AG04450 (cell line): ENCODE measurements at regions not wholly inside any gene's neighbourhood (a gene's known extent, or its start where the extent isn't known, plus 50 kb on each side); places are given as distances from the start of the nearest gene placed in this dataset.

Experiments used
- CTCF ChIA-PET: fragments of 300-600, 350-600 bp; formaldehyde crosslinking; extraction: SDS; loops from one replicate; lab custom pipeline; 2022; ENCODE audit warnings: antibody characterized with exemption, inconsistent platforms; lab: Charles Lee
- POLR2A ChIA-PET: fragments of 350-600 bp; formaldehyde crosslinking; extraction: SDS; loops from one replicate; lab custom pipeline; 2021; ENCODE audit warnings: antibody characterized with exemption, inconsistent platforms; lab: Yijun Ruan, JAX
- DNase-seq: peaks from one replicate; pipeline ENCODE4 v3.0.0-alpha.2; 2011; ENCODE audit warnings: low read depth, low spot score
- H3K27ac ChIP-seq: one replicate; pipeline ENCODE4 v1.5.1; 2012; ENCODE audit warnings: low read depth, low read length, control low read depth
- H3K27me3 ChIP-seq: one replicate; pipeline ENCODE4 v1.6.0; 2012; ENCODE audit warnings: low read length; ENCODE audit not compliant: control insufficient read depth, insufficient read depth
- H3K4me3 ChIP-seq: 2 replicates; pipeline ENCODE4 v1.5.1; 2011; ENCODE audit warnings: mild to moderate bottlenecking, low read depth, low read length, control low read depth
- H3K9me3 ChIP-seq: 2 replicates; pipeline ENCODE4 v1.5.1; 2012; ENCODE audit warnings: low read length; ENCODE audit not compliant: control insufficient read depth, insufficient read depth
- CTCF ChIP-seq: IDR thresholded peaks from 2 replicates; pipeline ENCODE4 v1.5.1; 2011; ENCODE audit warnings: low read depth, low read length, control low read depth, inconsistent platforms

- DNase-seq = no peak
- POLR2A ChIA-PET = no interaction called here
- no peak for TF ChIP-seq CTCF
- Histone ChIP-seq H3K27me3 (no peaks in the 10 kb centered on the region), H3K9me3 (no peaks in the 10 kb centered on the region), H3K4me3 (no peak overlapping the region), H3K27ac (no peak overlapping the region)
- CTCF ChIA-PET = no interaction called here
Measured at GRCh38 chr10:59517341-59517899, 155.1 kb upstream of the FAM13C start.

GRCh38 chr10:59513558-59513957, 151.2 kb upstream of the FAM13C start:
- no peak for TF ChIP-seq CTCF
- Histone ChIP-seq H3K27me3 (no peaks in the 10 kb centered on the region), H3K27ac (no peak overlapping the region), H3K4me3 (no peak overlapping the region), H3K9me3 (no peaks in the 10 kb centered on the region)
- DNase-seq = no peak
- POLR2A ChIA-PET = no interaction called here
- CTCF ChIA-PET = interaction anchor here (1.4 kb wide), 1 partner anchor 48 kb away, joined by 4 read pairs; no protein-coding TSS in a partner anchor

GRCh38 chr10:59512951-59513350, 150.6 kb upstream of the FAM13C start:
- no peaks in the 10 kb centered on the region for H3K9me3 ChIP-seq
- no peak for TF ChIP-seq CTCF
- ChIA-PET CTCF (interaction anchor here (1.4 kb wide), 1 partner anchor 47 kb away, joined by 4 read pairs; no protein-coding TSS in a partner anchor), POLR2A (no interaction called here)
- no peak for DNase-seq
- no peaks in the 10 kb centered on the region for H3K27me3 ChIP-seq
- H3K4me3 ChIP-seq = no peak overlapping the region
- H3K27ac ChIP-seq = no peak overlapping the region

- POLR2A ChIA-PET = no interaction called here
- TF ChIP-seq CTCF = no peak
- no peak for DNase-seq
- no peak overlapping the region for H3K4me3 ChIP-seq
- H3K27ac ChIP-seq = no peak overlapping the region
- CTCF ChIA-PET = no interaction called here
- no peaks in the 10 kb centered on the region for H3K27me3 ChIP-seq
- H3K9me3 ChIP-seq = no peaks in the 10 kb centered on the region
Measured at GRCh38 chr10:59508956-59509355, 146.6 kb upstream of the FAM13C start.

GRCh38 chr10:59508296-59508695, 145.9 kb upstream of the FAM13C start:
- no peak overlapping the region for H3K4me3 ChIP-seq
- no peaks in the 10 kb centered on the region for H3K9me3 ChIP-seq
- H3K27ac ChIP-seq = no peak overlapping the region
- POLR2A ChIA-PET = interaction anchor here (0.8 kb wide), 1 partner anchor 28 kb away, joined by 3 read pairs; no protein-coding TSS in a partner anchor
- no peaks in the 10 kb centered on the region for H3K27me3 ChIP-seq
- DNase-seq = no peak
- no peak for TF ChIP-seq CTCF
- CTCF ChIA-PET = no interaction called here
